HL-60/S4 (cell line): ENCODE measurements at regions not wholly inside any gene's neighbourhood (a gene's known extent, or its start where the extent isn't known, plus 50 kb on each side); places are given as distances from the start of the nearest gene placed in this dataset.

Experiments used
- in situ Hi-C: fragments of 300-500 bp; cut with MboI; formaldehyde crosslinking; loops from 2 replicates; pipeline ENCODE4 v1.14.3; 2022; ENCODE audit warnings: low sequenced_read_pairs

- in situ Hi-C loops = no loop called here
These were observed 51.4 kb upstream of the KIAA1217 start for GRCh38 chr10:24157567-24157966.
